ENCODE measurements at regions not wholly inside any gene's neighbourhood (a gene's known extent, or its start where the extent isn't known, plus 50 kb on each side); places are given as distances from the start of the nearest gene placed in this dataset.
"Not testable (repeated sequence)": the region's sequence is repeated elsewhere in the genome, so short reads cannot be mapped to it uniquely, and the experiment has no call there.

- TF ChIP-seq POLR2AphosphoS5 (IDR thresholded peaks at IDR 0.05); CTCF (IDR thresholded peaks at IDR 0.05 in 8 of 11, conservative IDR thresholded peaks at IDR 0.05 in 3 of 11): not testable (repeated sequence)
Measured at GRCh38 chr18:7178568-7178967, 52.3 kb upstream of the LRRC30 start.
